Keratinocyte (primary cell): ENCODE measurements at regions not wholly inside any gene's neighbourhood (a gene's known extent, or its start where the extent isn't known, plus 50 kb on each side); places are given as distances from the start of the nearest gene placed in this dataset.

Experiments
- DNase-seq: peaks from one replicate; pipeline ENCODE4 v3.0.0-alpha.2; 2011; ENCODE audit warnings: low read depth, missing footprints, low spot score
- FAIRE-seq: peaks from 2 replicates; lab custom pipeline; 2011; peaks lifted over from hg19 to GRCh38; lab: Jason Lieb, UNC
- H2AFZ ChIP-seq: 2 replicates; pipeline ENCODE4 v1.6.0; 2012; ENCODE audit warnings: low read length, control low read depth, inconsistent platforms; ENCODE audit not compliant: control insufficient read depth
- H3K27ac ChIP-seq: 2 replicates; pipeline ENCODE4 v1.5.1; 2011; ENCODE audit warnings: low read length; ENCODE audit not compliant: control insufficient read depth, insufficient read depth
- H3K27me3 ChIP-seq: 3 replicates; pipeline ENCODE4 v1.6.0; 2011; ENCODE audit warnings: low read length; ENCODE audit not compliant: control insufficient read depth, insufficient read depth; ENCODE audit errors: extremely low read depth
- H3K36me3 ChIP-seq, 2 experiments: 2 replicates in 1 of 2; 3 replicates in 1 of 2; pipeline ENCODE4 v1.5.1; 2011; ENCODE audit warnings: low read length in 2 of 2, mild to moderate bottlenecking in 1 of 2; ENCODE audit not compliant: control insufficient read depth in 2 of 2, insufficient read depth in 2 of 2; ENCODE audit errors: extremely low read depth in 1 of 2
- H3K4me1 ChIP-seq: 3 replicates; pipeline ENCODE4 v1.5.1; 2011; ENCODE audit warnings: low read length; ENCODE audit not compliant: control insufficient read depth, insufficient read depth; ENCODE audit errors: extremely low read depth
- H3K4me2 ChIP-seq: 3 replicates; pipeline ENCODE4 v1.6.0; 2011; ENCODE audit warnings: low read depth, low read length; ENCODE audit not compliant: control insufficient read depth, insufficient read depth; ENCODE audit errors: extremely low read depth
- H3K4me3 ChIP-seq, 3 experiments: fragments of 200-600 bp in 1 of 3; sonication (generic) in 1 of 3; 2 replicates in 2 of 3; 3 replicates in 1 of 3; pipeline ENCODE4 v1.5.1; 2011 to 2016; ENCODE audit warnings: low read length in 3 of 3, mild to moderate bottlenecking in 3 of 3, control low read depth in 2 of 3, inconsistent platforms in 1 of 3, low read depth in 1 of 3, mixed read lengths in 1 of 3, mixed run types in 1 of 3, moderate library complexity in 1 of 3; ENCODE audit not compliant: control insufficient read depth in 2 of 3, insufficient read depth in 2 of 3; ENCODE audit errors: extremely low read depth in 1 of 3
- H3K79me2 ChIP-seq: 2 replicates; pipeline ENCODE4 v1.6.0; 2012; ENCODE audit warnings: low read length; ENCODE audit not compliant: control insufficient read depth, insufficient read depth
- H3K9ac ChIP-seq: 3 replicates; pipeline ENCODE4 v1.6.0; 2011; ENCODE audit warnings: low read length; ENCODE audit not compliant: control insufficient read depth, insufficient read depth; ENCODE audit errors: extremely low read depth
- H3K9me1 ChIP-seq: 3 replicates; pipeline ENCODE4 v1.6.0; 2011; ENCODE audit warnings: low read length; ENCODE audit not compliant: control insufficient read depth, insufficient read depth; ENCODE audit errors: extremely low read depth
- H3K9me3 ChIP-seq: 2 replicates; pipeline ENCODE4 v1.5.1; 2012; ENCODE audit warnings: low read depth, low read length; ENCODE audit not compliant: control insufficient read depth
- H4K20me1 ChIP-seq: 3 replicates; pipeline ENCODE4 v1.6.0; 2011; ENCODE audit warnings: low read length; ENCODE audit not compliant: control insufficient read depth, insufficient read depth; ENCODE audit errors: extremely low read depth
- EZH2 ChIP-seq: IDR thresholded peaks from one replicate; pipeline ENCODE4 v1.6.1; 2012; ENCODE audit warnings: inconsistent platforms, mild to moderate bottlenecking, low read length, moderate library complexity
- dilution Hi-C: fragments of 300-500 bp; cut with MboI; formaldehyde crosslinking; loops from one replicate; pipeline ENCODE4 v1.7.0; 2020; ENCODE audit warnings: low sequenced_read_pairs; ENCODE audit not compliant: extremely low pct_ligation_motif_present
- TF ChIP-seq, protein P1 (sequence below), 3 experiments: IDR thresholded peaks in 1 of 3; conservative IDR thresholded peaks in 1 of 3; optimal IDR thresholded peaks in 1 of 3; 2 replicates in 2 of 3; 3 replicates in 1 of 3; pipeline versions ENCODE3 to v1.5.1; 2011; ENCODE audit warnings: low read length in 3 of 3, mild to moderate bottlenecking in 3 of 3, moderate library complexity in 2 of 3, control low read depth in 1 of 3, inconsistent platforms in 1 of 3; ENCODE audit not compliant: insufficient read depth in 2 of 3; ENCODE audit errors: extremely low read depth in 1 of 3

DNA sequence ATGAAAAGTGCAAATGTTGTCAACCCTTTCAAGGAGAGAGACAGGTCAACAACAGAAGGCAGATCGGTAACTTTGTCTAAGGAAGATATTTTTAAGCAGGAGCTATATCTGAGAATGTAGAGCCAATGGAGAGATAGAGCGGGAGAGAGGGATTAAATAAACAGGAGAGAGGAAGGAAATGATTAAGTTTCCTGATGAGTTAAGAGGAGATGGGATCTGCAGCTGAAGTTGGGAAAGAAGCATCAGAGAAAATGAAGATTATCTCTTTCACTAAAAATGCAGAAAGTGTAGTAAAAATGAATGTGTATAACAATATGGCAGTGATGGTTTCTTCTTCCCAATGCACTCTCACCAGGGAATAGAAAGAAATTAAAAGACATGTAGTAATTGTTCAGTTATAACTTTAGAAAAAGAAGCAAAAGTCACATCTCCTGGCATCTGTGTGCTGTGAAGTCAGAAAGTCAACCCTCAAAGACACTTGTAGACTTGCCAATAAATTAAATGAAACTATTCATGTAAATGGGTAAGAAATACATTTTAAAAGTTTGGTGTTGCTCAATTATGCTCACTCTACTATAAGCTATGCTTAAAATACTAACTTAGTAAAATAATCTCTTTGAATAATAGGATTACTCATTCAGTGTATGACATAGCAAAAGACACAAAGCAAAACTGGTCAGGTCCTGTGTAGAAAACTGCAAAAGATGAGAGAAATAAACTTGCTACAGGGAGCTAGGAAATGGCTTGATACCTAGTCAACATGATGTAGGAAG is 264.6 kb downstream of the ZIC4 start:
- no peaks in the 10 kb centered on the region for H3K27me3 ChIP-seq
- H3K36me3 ChIP-seq: no peaks in the 10 kb centered on the region
- TF ChIP-seq, protein P1, sequence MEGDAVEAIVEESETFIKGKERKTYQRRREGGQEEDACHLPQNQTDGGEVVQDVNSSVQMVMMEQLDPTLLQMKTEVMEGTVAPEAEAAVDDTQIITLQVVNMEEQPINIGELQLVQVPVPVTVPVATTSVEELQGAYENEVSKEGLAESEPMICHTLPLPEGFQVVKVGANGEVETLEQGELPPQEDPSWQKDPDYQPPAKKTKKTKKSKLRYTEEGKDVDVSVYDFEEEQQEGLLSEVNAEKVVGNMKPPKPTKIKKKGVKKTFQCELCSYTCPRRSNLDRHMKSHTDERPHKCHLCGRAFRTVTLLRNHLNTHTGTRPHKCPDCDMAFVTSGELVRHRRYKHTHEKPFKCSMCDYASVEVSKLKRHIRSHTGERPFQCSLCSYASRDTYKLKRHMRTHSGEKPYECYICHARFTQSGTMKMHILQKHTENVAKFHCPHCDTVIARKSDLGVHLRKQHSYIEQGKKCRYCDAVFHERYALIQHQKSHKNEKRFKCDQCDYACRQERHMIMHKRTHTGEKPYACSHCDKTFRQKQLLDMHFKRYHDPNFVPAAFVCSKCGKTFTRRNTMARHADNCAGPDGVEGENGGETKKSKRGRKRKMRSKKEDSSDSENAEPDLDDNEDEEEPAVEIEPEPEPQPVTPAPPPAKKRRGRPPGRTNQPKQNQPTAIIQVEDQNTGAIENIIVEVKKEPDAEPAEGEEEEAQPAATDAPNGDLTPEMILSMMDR (optimal IDR thresholded peaks at IDR 0.05 in 1 of 3, IDR thresholded peaks at IDR 0.05 in 1 of 3, conservative IDR thresholded peaks at IDR 0.05 in 1 of 3; ENCODE audit: extremely low read depth in 1 of 3, insufficient read depth in 2 of 3, low read length in 3 of 3): no peak
- no peak for TF ChIP-seq EZH2
- no peaks in the 10 kb centered on the region for H4K20me1 ChIP-seq
- H3K4me1 ChIP-seq: no peaks in the 10 kb centered on the region
- no peak for DNase-seq
- no peak overlapping the region for H2AFZ ChIP-seq
- no peaks in the 10 kb centered on the region for H3K79me2 ChIP-seq
- no peak for FAIRE-seq
- H3K9ac ChIP-seq: no peak overlapping the region
- H3K9me3 ChIP-seq: no peaks in the 10 kb centered on the region
- no peak overlapping the region for H3K4me2 ChIP-seq
- H3K27ac ChIP-seq: no peak overlapping the region
- no peak overlapping the region for H3K4me3 ChIP-seq
- no peaks in the 10 kb centered on the region for H3K9me1 ChIP-seq
- dilution Hi-C loops: no loop called here

DNA sequence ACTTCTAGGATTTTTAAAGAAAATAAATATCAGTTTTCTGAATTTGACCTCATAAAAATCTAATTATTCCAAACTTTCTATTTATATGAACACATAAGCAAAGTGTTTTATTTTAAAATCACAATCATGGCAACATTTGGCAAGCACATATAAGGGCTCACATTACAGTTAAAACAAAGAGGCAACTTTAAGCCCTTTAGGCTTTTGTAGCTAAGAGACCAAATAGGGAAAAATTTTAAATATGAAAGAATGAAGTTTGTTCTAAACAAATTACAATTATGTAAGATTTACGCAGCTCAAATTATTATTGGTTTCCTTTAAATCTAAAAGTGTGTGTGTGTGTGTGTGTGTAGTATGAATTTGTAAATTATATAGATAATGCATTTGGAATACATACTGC is 267.0 kb downstream of the ZIC4 start:
- no peak overlapping the region for H3K4me2 ChIP-seq
- no peaks in the 10 kb centered on the region for H3K36me3 ChIP-seq
- DNase-seq (no peak), FAIRE-seq (no peak)
- dilution Hi-C loops: no loop called here
- no peak overlapping the region for H3K27ac ChIP-seq
- H3K9me3 ChIP-seq: no peaks in the 10 kb centered on the region
- TF ChIP-seq, protein P1 (optimal IDR thresholded peaks at IDR 0.05 in 1 of 3, IDR thresholded peaks at IDR 0.05 in 1 of 3, conservative IDR thresholded peaks at IDR 0.05 in 1 of 3; ENCODE audit: extremely low read depth in 1 of 3, insufficient read depth in 2 of 3, low read length in 3 of 3): no peak
- TF ChIP-seq EZH2: no peak
- H3K79me2 ChIP-seq: no peaks in the 10 kb centered on the region
- H3K4me1 ChIP-seq: no peaks in the 10 kb centered on the region
- H2AFZ ChIP-seq: no peak overlapping the region
- H3K4me3 ChIP-seq: no peak overlapping the region
- H4K20me1 ChIP-seq: no peaks in the 10 kb centered on the region
- no peaks in the 10 kb centered on the region for H3K9me1 ChIP-seq
- H3K27me3 ChIP-seq: no peaks in the 10 kb centered on the region
- no peak overlapping the region for H3K9ac ChIP-seq
